WI38 (cell line): ENCODE measurements at regions not wholly inside any gene's neighbourhood (a gene's known extent, or its start where the extent isn't known, plus 50 kb on each side); places are given as distances from the start of the nearest gene placed in this dataset.

Source experiments
- H3K4me3 ChIP-seq: 2 replicates; pipeline ENCODE4 v1.5.1; 2011; ENCODE audit warnings: low read depth, mild to moderate bottlenecking, control low read depth, low read length
- TF ChIP-seq, protein P1 (sequence below): IDR thresholded peaks from 2 replicates; pipeline ENCODE4 v1.5.1; 2012; ENCODE audit warnings: low read depth, mild to moderate bottlenecking, control low read depth, low read length

DNA sequence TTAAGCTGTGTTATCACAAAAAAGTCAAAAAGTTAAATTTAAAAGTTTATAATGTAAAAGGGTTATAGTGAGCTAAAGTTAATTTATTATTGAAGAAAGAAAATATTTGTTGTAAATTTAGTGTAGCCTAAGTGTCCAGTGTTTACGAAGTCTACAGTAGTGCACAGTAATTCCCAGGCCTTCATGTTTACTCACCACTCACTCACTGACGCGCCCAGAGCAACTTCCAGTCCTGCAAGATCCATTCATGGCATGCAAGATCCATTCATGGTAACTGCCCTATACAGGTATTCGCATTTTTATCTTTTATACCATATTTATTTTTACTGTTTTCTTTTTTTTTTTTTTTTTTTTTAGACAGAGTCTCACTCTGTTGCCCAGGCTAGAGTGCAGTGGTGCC lies 69.5 kb downstream of the TPRA1 start:
- TF ChIP-seq, protein P1, sequence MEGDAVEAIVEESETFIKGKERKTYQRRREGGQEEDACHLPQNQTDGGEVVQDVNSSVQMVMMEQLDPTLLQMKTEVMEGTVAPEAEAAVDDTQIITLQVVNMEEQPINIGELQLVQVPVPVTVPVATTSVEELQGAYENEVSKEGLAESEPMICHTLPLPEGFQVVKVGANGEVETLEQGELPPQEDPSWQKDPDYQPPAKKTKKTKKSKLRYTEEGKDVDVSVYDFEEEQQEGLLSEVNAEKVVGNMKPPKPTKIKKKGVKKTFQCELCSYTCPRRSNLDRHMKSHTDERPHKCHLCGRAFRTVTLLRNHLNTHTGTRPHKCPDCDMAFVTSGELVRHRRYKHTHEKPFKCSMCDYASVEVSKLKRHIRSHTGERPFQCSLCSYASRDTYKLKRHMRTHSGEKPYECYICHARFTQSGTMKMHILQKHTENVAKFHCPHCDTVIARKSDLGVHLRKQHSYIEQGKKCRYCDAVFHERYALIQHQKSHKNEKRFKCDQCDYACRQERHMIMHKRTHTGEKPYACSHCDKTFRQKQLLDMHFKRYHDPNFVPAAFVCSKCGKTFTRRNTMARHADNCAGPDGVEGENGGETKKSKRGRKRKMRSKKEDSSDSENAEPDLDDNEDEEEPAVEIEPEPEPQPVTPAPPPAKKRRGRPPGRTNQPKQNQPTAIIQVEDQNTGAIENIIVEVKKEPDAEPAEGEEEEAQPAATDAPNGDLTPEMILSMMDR: no peak
- no peak overlapping the region for H3K4me3 ChIP-seq

DNA sequence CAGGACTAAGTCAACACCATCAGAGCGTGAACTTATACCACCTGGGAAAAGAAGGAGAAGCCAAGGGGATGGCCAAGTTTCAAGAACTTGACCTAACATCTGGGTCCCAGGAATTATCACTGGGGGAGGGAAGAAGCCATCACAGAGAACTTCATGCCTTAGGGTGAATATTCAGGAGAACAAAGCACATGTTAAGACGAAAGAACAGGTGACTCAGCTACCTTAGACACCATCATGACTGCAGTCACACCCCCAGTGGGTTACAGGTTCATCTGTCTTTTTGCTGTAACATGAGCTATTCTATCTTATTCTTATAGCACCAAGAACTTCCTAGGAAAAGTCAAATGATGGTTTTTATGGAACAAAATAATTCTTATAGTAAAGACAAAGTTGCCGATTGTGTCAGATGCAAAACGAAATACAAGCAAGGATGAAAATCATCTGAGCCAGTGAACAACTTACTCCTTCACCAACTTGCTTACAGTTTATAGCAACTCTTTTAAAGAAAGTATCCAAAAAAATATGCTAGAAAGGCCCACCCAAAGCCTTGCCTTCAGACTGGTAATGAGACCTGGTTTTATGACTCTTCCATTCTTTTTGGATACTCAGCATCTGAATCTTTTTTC lies 72.0 kb downstream of the TPRA1 start:
- TF ChIP-seq, protein P1: no peak
- H3K4me3 ChIP-seq: no peak overlapping the region

GRCh38 chr3:127512256-127512655 lies 78.3 kb downstream of the TPRA1 start:
- TF ChIP-seq, protein P1: no peak
- H3K4me3 ChIP-seq: no peak overlapping the region

DNA sequence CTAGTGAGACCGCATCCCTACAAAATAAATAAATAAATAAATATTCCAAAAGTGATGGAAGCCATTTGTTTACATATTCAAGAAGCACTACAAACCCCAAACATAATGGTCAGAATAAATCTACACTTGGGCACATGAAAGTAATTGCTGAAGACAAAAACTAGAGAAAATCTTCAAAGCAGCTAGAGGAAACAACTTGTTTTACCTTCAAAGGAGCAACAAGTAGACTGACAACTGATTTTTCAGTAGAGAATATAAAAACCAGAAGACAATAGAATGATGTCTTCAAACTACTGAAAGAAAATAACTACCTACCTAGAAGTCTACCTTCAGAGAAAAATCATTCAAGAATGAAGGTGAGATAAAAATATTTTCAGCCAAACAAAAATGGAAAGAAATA lies 89.4 kb downstream of the TPRA1 start:
- TF ChIP-seq, protein P1: no peak
- H3K4me3 ChIP-seq: no peak overlapping the region

DNA sequence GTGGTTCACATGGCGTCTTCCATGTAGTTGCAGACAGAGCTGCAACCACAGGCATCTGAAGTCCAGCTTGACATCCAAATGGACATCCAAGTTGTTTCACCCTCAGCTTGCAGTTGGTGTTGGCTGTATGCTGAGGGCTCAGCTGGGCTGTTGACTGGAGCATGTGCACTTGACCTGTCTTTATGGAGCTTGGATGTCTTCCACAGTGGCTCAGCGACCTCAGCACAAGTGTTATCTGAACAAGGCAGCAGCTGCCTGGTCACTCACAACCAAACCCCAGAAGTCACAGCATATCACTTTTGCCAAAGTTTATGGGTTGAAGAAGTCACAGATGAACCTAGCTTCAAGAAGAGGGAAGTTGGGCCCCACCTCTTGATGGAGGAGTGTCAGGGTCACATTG lies 92.9 kb downstream of the TPRA1 start:
- TF ChIP-seq, protein P1: no peak

DNA sequence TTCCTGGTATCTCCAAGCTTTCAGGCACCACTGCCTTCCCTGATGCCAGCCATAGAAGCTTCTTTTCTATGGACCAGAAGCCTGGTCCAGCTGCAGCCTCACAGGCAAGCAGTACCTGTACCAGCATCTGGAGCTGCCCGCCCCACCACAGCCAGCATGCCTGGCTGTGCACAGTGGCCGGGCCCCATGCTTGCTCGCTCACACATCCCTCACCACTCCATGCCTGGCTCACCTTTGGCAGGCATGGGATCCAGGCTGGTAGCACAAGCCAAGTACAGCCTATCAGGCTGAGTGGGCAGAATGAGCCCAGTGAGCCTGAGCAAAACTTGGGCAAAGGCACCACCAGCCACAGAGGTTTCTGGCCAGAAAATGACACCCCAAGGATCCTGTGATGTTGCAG lies 93.4 kb downstream of the TPRA1 start:
- TF ChIP-seq, protein P1: no peak
- H3K4me3 ChIP-seq: no peak overlapping the region

More for the DNA sequence above, 92.9 kb downstream of the TPRA1 start:
- no peak overlapping the region for H3K4me3 ChIP-seq

- H3K4me3 ChIP-seq: no peak overlapping the region
- TF ChIP-seq, protein P1: no peak
These were observed 94.5 kb downstream of the TPRA1 start for GRCh38 chr3:127495821-127496655.
